Sigmoid colon (tissue), 4 donors: ENCODE measurements at regions not wholly inside any gene's neighbourhood (a gene's known extent, or its start where the extent isn't known, plus 50 kb on each side); places are given as distances from the start of the nearest gene placed in this dataset.

Source experiments
- CTCF ChIP-seq, 4 experiments: fragments of 450-650 bp in 3 of 4; fragments of 200-600 bp in 1 of 4; IDR thresholded peaks; one replicate each; pipeline ENCODE4 v1.5.1; 2016 to 2019; ENCODE audit warnings: antibody characterized with exemption in 4 of 4, mild to moderate bottlenecking in 3 of 4, moderate library complexity in 2 of 4
- EP300 ChIP-seq, 4 donors: sonication (generic); formaldehyde crosslinking; IDR thresholded peaks; one replicate each; pipeline ENCODE4 v1.6.1; 2017; ENCODE audit warnings: antibody characterized with exemption in 4 of 4
- POLR2A ChIP-seq, 2 donors: fragments of 450-650 bp; IDR thresholded peaks; one replicate each; pipeline ENCODE4 v1.6.1; 2016; ENCODE audit warnings: antibody characterized with exemption in 2 of 2, mild to moderate bottlenecking in 2 of 2, moderate library complexity in 2 of 2
- POLR2AphosphoS5 ChIP-seq, 4 donors: sonication (generic); formaldehyde crosslinking; IDR thresholded peaks; one replicate each; pipeline ENCODE4 v1.6.1; 2017; ENCODE audit warnings: antibody characterized with exemption in 4 of 4

GRCh38 chr5:173396311-173396993 lies 68.2 kb upstream of the STC2 start:
- TF ChIP-seq CTCF (IDR thresholded peaks at IDR 0.05) (no peak), POLR2A (IDR thresholded peaks at IDR 0.05) (no peak), EP300 (IDR thresholded peaks at IDR 0.05) (no peak), POLR2AphosphoS5 (IDR thresholded peaks at IDR 0.05) (no peak)
